ENCODE measurements at regions not wholly inside any gene's neighbourhood (a gene's known extent, or its start where the extent isn't known, plus 50 kb on each side); places are given as distances from the start of the nearest gene placed in this dataset.

GRCh38 chr2:187962538-187962937, 329.1 kb upstream of the GULP1 start:
- H2BK5ac ChIP-seq (ENCODE audit: low read depth, low read length), result no peak overlapping the region
- no peak for TF ChIP-seq ZNF274 (IDR thresholded peaks at IDR 0.05; ENCODE audit: borderline replicate concordance, extremely low read depth, low read length)
- TF ChIP-seq POU5F1 (IDR thresholded peaks at IDR 0.05; ENCODE audit: low read depth, low read length), result no peak
- TF ChIP-seq HDAC6 (IDR thresholded peaks at IDR 0.05; ENCODE audit: low read depth, low read length), result no peak
- no peak for TF ChIP-seq RBBP5 (IDR thresholded peaks at IDR 0.05; ENCODE audit: borderline replicate concordance, low read depth, low read length)
- TF ChIP-seq SIN3A (conservative IDR thresholded peaks at IDR 0.05 in 1 of 2, IDR thresholded peaks at IDR 0.05 in 1 of 2; ENCODE audit: low read depth in 1 of 2, low read length in 2 of 2), result no peak
- no peak for TF ChIP-seq CTBP2 (IDR thresholded peaks at IDR 0.05; ENCODE audit: borderline replicate concordance, insufficient read depth, insufficient read length, low read length)
- TF ChIP-seq CBX5 (IDR thresholded peaks at IDR 0.05; ENCODE audit: low read depth, low read length), result no peak
- TF ChIP-seq POLR2A (IDR thresholded peaks at IDR 0.05; ENCODE audit: control extremely low read depth in 1 of 2, low read depth in 2 of 2, low read length in 2 of 2), result no peak
- TF ChIP-seq CREB1 (IDR thresholded peaks at IDR 0.05), result no peak
- no peak for TF ChIP-seq RNF2 (IDR thresholded peaks at IDR 0.05; ENCODE audit: borderline replicate concordance, low read depth, low read length, missing control alignments, poor library complexity, severe bottlenecking)
- no peak for TF ChIP-seq SIX5 (IDR thresholded peaks at IDR 0.05; ENCODE audit: low read depth, low read length)
- no peak for TF ChIP-seq CHD1 (IDR thresholded peaks at IDR 0.05; ENCODE audit: low read depth, low read length)
- TF ChIP-seq GTF2F1 (IDR thresholded peaks at IDR 0.05; ENCODE audit: borderline replicate concordance, low read depth, low read length), result no peak
- no peak overlapping the region for H3K14ac ChIP-seq (ENCODE audit: insufficient read length)
- H3K23ac ChIP-seq (ENCODE audit: insufficient read length), result no peak overlapping the region
- no peak overlapping the region for H2AFZ ChIP-seq (ENCODE audit: low read length)
- FAIRE-seq (no peak), DNase-seq (ENCODE audit: low read depth in 1 of 2, low spot score in 2 of 2) (no peak)
- H3K4me3 ChIP-seq (ENCODE audit: extremely low read depth in 1 of 4, insufficient read depth in 2 of 4, low read depth in 3 of 4, low read length in 4 of 4), result no peak overlapping the region
- ChIA-PET CTCF (ENCODE audit: partially characterized antibody) (interaction anchor here (1.3 to 2.3 kb wide), 2 partner anchors 9 to 463 kb away, joined by 3 to 9 read pairs; no protein-coding TSS in a partner anchor), POLR2A (ENCODE audit: partially characterized antibody) (no interaction called here)
- no peak overlapping the region for H4K91ac ChIP-seq (replicated peaks; ENCODE audit: insufficient read length, low read length)
- no peak overlapping the region for H3K4ac ChIP-seq (replicated peaks; ENCODE audit: insufficient read length, low read depth, low read length)
- H3K27ac ChIP-seq (ENCODE audit: low read depth, low read length), result no peak overlapping the region
- no peaks in the 10 kb centered on the region for H3K9me3 ChIP-seq (ENCODE audit: insufficient read depth in 2 of 2, low read depth in 1 of 2, low read length in 1 of 2)
- H3K23me2 ChIP-seq (ENCODE audit: low read depth, low read length), result no peaks in the 10 kb centered on the region
- no peak overlapping the region for H2BK15ac ChIP-seq (ENCODE audit: low read length)
- H2AK5ac ChIP-seq (ENCODE audit: low read depth, low read length), result no peak overlapping the region
- H4K8ac ChIP-seq (ENCODE audit: extremely low read depth, insufficient read depth, low read length), result no peak overlapping the region
- H3K27me3 ChIP-seq (replicated peaks in 1 of 4; ENCODE audit: control insufficient read depth in 3 of 4, extremely low read depth in 1 of 4, insufficient read depth in 3 of 4, low read length in 3 of 4), result no peaks in the 10 kb centered on the region
- no peak overlapping the region for H2BK120ac ChIP-seq (replicated peaks; ENCODE audit: low read depth, low read length)
- no peak overlapping the region for H3K4me2 ChIP-seq (ENCODE audit: insufficient read depth in 1 of 2, low read depth in 2 of 2, low read length in 2 of 2)
- 87% methylated on average over 2 of the region's 2 CpGs; no CpG with 5 or more reads in 1 of the 2 experiments for WGBS, 2 experiments (ENCODE audit: extremely low coverage in 1 of 2, insufficient coverage in 1 of 2, insufficient read length in 1 of 2, insufficient replicate concordance in 2 of 2, low coverage in 1 of 2, low lambda C conversion rate in 2 of 2, missing lambda C conversion rate in 1 of 2)
- no peak overlapping the region for H3K18ac ChIP-seq (ENCODE audit: extremely low read depth, low read length)
- no peaks in the 10 kb centered on the region for H3K36me3 ChIP-seq (ENCODE audit: control insufficient read depth in 2 of 4, insufficient read depth in 4 of 4, low read length in 3 of 4)
- H3K4me1 ChIP-seq (replicated peaks in 1 of 4; ENCODE audit: control insufficient read depth in 3 of 4, insufficient read depth in 4 of 4, low read length in 3 of 4), result no peaks in the 10 kb centered on the region; a peak in 1 of 7 replicates
- no peaks in the 10 kb centered on the region for H4K20me1 ChIP-seq (replicated peaks in 1 of 2; ENCODE audit: control insufficient read depth in 1 of 2, insufficient read depth in 2 of 2, low read length in 2 of 2)
- H2BK20ac ChIP-seq (ENCODE audit: low read length), result no peak overlapping the region
- H3K79me1 ChIP-seq (ENCODE audit: low read depth, low read length), result no peaks in the 10 kb centered on the region
- no peak overlapping the region for H4K5ac ChIP-seq (ENCODE audit: insufficient read length, low read depth, low read length)
- no peaks in the 10 kb centered on the region for H3K79me2 ChIP-seq (ENCODE audit: control insufficient read depth in 1 of 2, insufficient read depth in 2 of 2, low read length in 2 of 2)
- H3K56ac ChIP-seq (replicated peaks; ENCODE audit: insufficient read length, low read depth, low read length), result no peak overlapping the region
- H3K9ac ChIP-seq (replicated peaks in 1 of 4; ENCODE audit: extremely low read depth in 1 of 4, low read depth in 3 of 4, low read length in 3 of 4), result no peak overlapping the region
- no peak overlapping the region for H2BK12ac ChIP-seq (ENCODE audit: low read depth, low read length)

Measured in H1 (cell line).